ENCODE measurements at regions not wholly inside any gene's neighbourhood (a gene's known extent, or its start where the extent isn't known, plus 50 kb on each side); places are given as distances from the start of the nearest gene placed in this dataset.

- Mint-ChIP-seq H3K36me3 (ENCODE audit: low read depth) (no peaks in the 10 kb centered on the region), H3K27me3 (ENCODE audit: insufficient read depth, low read depth, poor library complexity) (peaks cover 3% of the 10 kb centered on the region), H3K4me1 (peaks cover 2% of the 10 kb centered on the region; the same call in 1 of the 3 replicates), H3K4me3 (no peak overlapping the region), H3K9me3 (no peaks in the 10 kb centered on the region), H3K27ac (no peak overlapping the region)
- Histone ChIP-seq H3K36me3 (ENCODE audit: insufficient read depth) (no peaks in the 10 kb centered on the region), H3K79me2 (replicated peaks; ENCODE audit: insufficient read depth) (no peaks in the 10 kb centered on the region), H3K27me3 (ENCODE audit: insufficient read depth) (no peaks in the 10 kb centered on the region), H4K20me1 (replicated peaks; ENCODE audit: insufficient read depth) (no peaks in the 10 kb centered on the region), H3K4me2 (no peak overlapping the region), H3K27ac (ENCODE audit: low read depth) (no peak overlapping the region), H3K4me3 (no peak overlapping the region), H3K4me1 (ENCODE audit: insufficient read depth) (no peaks in the 10 kb centered on the region), H3F3A (replicated peaks; ENCODE audit: low read depth) (no peaks in the 10 kb centered on the region), H2AFZ (no peak overlapping the region; the same call in 1 of the 2 replicates), H3K9me2 (ENCODE audit: insufficient read depth) (no peaks in the 10 kb centered on the region)
- DNase-seq (ENCODE audit: low spot score) (no peak), ATAC-seq (no peak)
- TF ChIP-seq STAT1 (IDR thresholded peaks at IDR 0.05; ENCODE audit: unreplicated experiment) (no peak), ETS1 (IDR thresholded peaks at IDR 0.05) (no peak), REST (IDR thresholded peaks at IDR 0.05; ENCODE audit: unreplicated experiment) (no peak), ZNF331 (CRISPR knock-in tag; IDR thresholded peaks at IDR 0.05; ENCODE audit: low read depth) (no peak), CREB1 (CRISPR knock-in tag; IDR thresholded peaks at IDR 0.05; ENCODE audit: low read depth) (no peak), EZH2phosphoT487 (IDR thresholded peaks at IDR 0.05; ENCODE audit: unreplicated experiment) (no peak), ZNF114 (CRISPR knock-in tag; IDR thresholded peaks at IDR 0.05) (no peak), EZH2 (IDR thresholded peaks at IDR 0.05; ENCODE audit: low read depth, unreplicated experiment) (no peak), NANOG (IDR thresholded peaks at IDR 0.05; ENCODE audit: borderline replicate concordance) (no peak), ZNF462 (CRISPR knock-in tag; IDR thresholded peaks at IDR 0.05) (no peak)
Measured at GRCh38 chr1:87179851-87180519, 148.7 kb upstream of the LMO4 start.

All from GM23338 (cell line).